SU-DHL-6 (cell line): ENCODE measurements at regions not wholly inside any gene's neighbourhood (a gene's known extent, or its start where the extent isn't known, plus 50 kb on each side); places are given as distances from the start of the nearest gene placed in this dataset.

Experiments
- H2AFZ ChIP-seq: fragments of 200-600 bp; sonication (generic); 2 replicates; pipeline ENCODE4 v1.6.1; 2014; ENCODE audit warnings: low read depth, mild to moderate bottlenecking, moderate library complexity, mixed read lengths, antibody characterized with exemption, low read length; ENCODE audit not compliant: severe bottlenecking
- H3F3A ChIP-seq: fragments of 200-600 bp; shearing (Covaris generic); 2 replicates; pipeline ENCODE4 v1.6.0; 2016; ENCODE audit warnings: antibody characterized with exemption, mild to moderate bottlenecking; ENCODE audit not compliant: insufficient read depth
- H3K27ac ChIP-seq: fragments of 200-600 bp; sonication (generic); 2 replicates; pipeline ENCODE4 v1.5.1; 2016; ENCODE audit warnings: low read depth, mild to moderate bottlenecking, low read length, moderate library complexity, mixed read lengths
- H3K27me3 ChIP-seq: fragments of 200-600 bp; sonication (generic), shearing (Covaris generic); 2 replicates; pipeline ENCODE4 v1.6.0; 2014; ENCODE audit warnings: mild to moderate bottlenecking, low read length
- H3K36me3 ChIP-seq: fragments of 200-600 bp; sonication (generic); 2 replicates; pipeline ENCODE4 v1.6.1; 2014; ENCODE audit warnings: mild to moderate bottlenecking, low read length, mixed read lengths
- H3K4me2 ChIP-seq: fragments of 300-600, 200-600 bp; shearing (Covaris generic), sonication (generic); 2 replicates; pipeline ENCODE4 v1.6.0; 2014; ENCODE audit warnings: low read length, low read depth, mild to moderate bottlenecking; ENCODE audit not compliant: poor library complexity, severe bottlenecking
- H3K4me3 ChIP-seq: fragments of 200-600 bp; sonication (generic); 2 replicates; pipeline ENCODE4 v1.5.1; 2014; ENCODE audit warnings: antibody characterized with exemption, low read length, mild to moderate bottlenecking, mixed read lengths; ENCODE audit not compliant: insufficient read depth, poor library complexity, severe bottlenecking
- H3K79me2 ChIP-seq: fragments of 200-600 bp; sonication (generic); 2 replicates; pipeline ENCODE4 v1.6.1; 2014; ENCODE audit warnings: mild to moderate bottlenecking, low read length, moderate library complexity; ENCODE audit not compliant: insufficient read depth
- H3K9ac ChIP-seq: fragments of 200-600 bp; sonication (generic); 2 replicates; pipeline ENCODE4 v1.7.0; 2014; ENCODE audit warnings: mild to moderate bottlenecking, low read length
- H3K9me2 ChIP-seq: fragments of 200-600 bp; sonication (generic); replicated peaks from 2 replicates; pipeline ENCODE4 v1.6.1; 2014; ENCODE audit warnings: low read length; ENCODE audit not compliant: insufficient read depth
- H3K9me3 ChIP-seq: fragments of 200-600 bp; sonication (generic); 2 replicates; pipeline ENCODE4 v1.6.1; 2014; ENCODE audit warnings: low read length, mixed read lengths; ENCODE audit not compliant: insufficient read depth
- H4K20me1 ChIP-seq: fragments of 200-600 bp; sonication (generic); 2 replicates; pipeline ENCODE4 v1.6.1; 2014; ENCODE audit warnings: low read depth, mild to moderate bottlenecking, antibody characterized with exemption, low read length, moderate library complexity, mixed read lengths
- CTCF ChIP-seq: fragments of 200-600 bp; sonication (generic); IDR thresholded peaks from one replicate; pipeline ENCODE4 v1.5.1; 2017; ENCODE audit warnings: antibody characterized with exemption, mild to moderate bottlenecking, low read length, moderate library complexity; ENCODE audit not compliant: insufficient read depth, poor library complexity, severe bottlenecking
- EZH2phosphoT487 ChIP-seq: fragments of 200-600 bp; sonication (generic), shearing (Covaris generic); conservative IDR thresholded peaks from 2 replicates; pipeline ENCODE4 v1.6.1; 2018; ENCODE audit warnings: mild to moderate bottlenecking, antibody characterized with exemption, low read length, moderate library complexity, mixed read lengths

- Histone ChIP-seq H3K27me3 (no peaks in the 10 kb centered on the region), H3K9me3 (no peaks in the 10 kb centered on the region), H3K27ac (no peak overlapping the region), H3K79me2 (no peaks in the 10 kb centered on the region), H3K9me2 (no peaks in the 10 kb centered on the region), H3F3A (no peaks in the 10 kb centered on the region), H3K4me3 (no peak overlapping the region), H3K4me2 (no peak overlapping the region), H3K9ac (no peak overlapping the region), H4K20me1 (no peaks in the 10 kb centered on the region), H3K36me3 (no peaks in the 10 kb centered on the region), H2AFZ (no peak overlapping the region)
- TF ChIP-seq CTCF = no peak
- no peak for TF ChIP-seq EZH2phosphoT487
Observed at GRCh38 chr6:9999796-10000195, 415.1 kb downstream of the TFAP2A start.

GRCh38 chr6:9986273-9986672 lies 428.6 kb downstream of the TFAP2A start:
- Histone ChIP-seq H4K20me1 (no peaks in the 10 kb centered on the region), H3K36me3 (no peaks in the 10 kb centered on the region), H3K27me3 (no peaks in the 10 kb centered on the region), H3K9me2 (no peaks in the 10 kb centered on the region), H3K9me3 (no peaks in the 10 kb centered on the region), H3F3A (no peaks in the 10 kb centered on the region), H2AFZ (no peak overlapping the region), H3K4me2 (no peak overlapping the region), H3K27ac (no peak overlapping the region), H3K79me2 (no peaks in the 10 kb centered on the region), H3K9ac (no peak overlapping the region), H3K4me3 (no peak overlapping the region)
- no peak for TF ChIP-seq EZH2phosphoT487
- no peak for TF ChIP-seq CTCF

- Histone ChIP-seq H3K27ac (no peak overlapping the region), H3K4me2 (no peak overlapping the region), H3K27me3 (no peaks in the 10 kb centered on the region), H3K36me3 (no peaks in the 10 kb centered on the region), H3K9ac (no peak overlapping the region), H2AFZ (no peak overlapping the region), H3F3A (no peaks in the 10 kb centered on the region), H4K20me1 (no peaks in the 10 kb centered on the region), H3K79me2 (no peaks in the 10 kb centered on the region), H3K9me3 (no peaks in the 10 kb centered on the region), H3K4me3 (no peak overlapping the region), H3K9me2 (no peaks in the 10 kb centered on the region)
- TF ChIP-seq EZH2phosphoT487 (no peak), CTCF (no peak)
Observed at GRCh38 chr6:9985481-9985880, 429.4 kb downstream of the TFAP2A start.

- TF ChIP-seq CTCF (no peak), EZH2phosphoT487 (no peak)
- no peaks in the 10 kb centered on the region for H3F3A ChIP-seq
- no peaks in the 10 kb centered on the region for H3K9me3 ChIP-seq
- no peak overlapping the region for H2AFZ ChIP-seq
- H3K4me2 ChIP-seq = no peak overlapping the region
- H3K4me3 ChIP-seq = no peak overlapping the region
- no peaks in the 10 kb centered on the region for H3K79me2 ChIP-seq
- H3K9me2 ChIP-seq = no peaks in the 10 kb centered on the region
- no peaks in the 10 kb centered on the region for H3K27me3 ChIP-seq
- H4K20me1 ChIP-seq = no peaks in the 10 kb centered on the region
- no peaks in the 10 kb centered on the region for H3K36me3 ChIP-seq
- no peak overlapping the region for H3K9ac ChIP-seq
- H3K27ac ChIP-seq = no peak overlapping the region
Observed at GRCh38 chr6:9984607-9985006, 430.3 kb downstream of the TFAP2A start.
